ENCODE measurements at regions not wholly inside any gene's neighbourhood (a gene's known extent, or its start where the extent isn't known, plus 50 kb on each side); places are given as distances from the start of the nearest gene placed in this dataset.

- no peaks in the 10 kb centered on the region for H3K36me3 ChIP-seq (ENCODE audit: control insufficient read depth, insufficient read depth, low read length)
- H3K9me3 ChIP-seq (ENCODE audit: control insufficient read depth, insufficient read depth, low read length): no peaks in the 10 kb centered on the region
- H3K4me1 ChIP-seq (ENCODE audit: control insufficient read depth, insufficient read depth, low read length): no peaks in the 10 kb centered on the region
- no peaks in the 10 kb centered on the region for H3K27me3 ChIP-seq (ENCODE audit: control insufficient read depth, insufficient read depth, low read length)
- no peak overlapping the region for H3K9ac ChIP-seq (ENCODE audit: low read depth, low read length)
- no peak overlapping the region for H3K4me3 ChIP-seq (ENCODE audit: low read depth, low read length)
These were observed 238.1 kb upstream of the GLI3 start for GRCh38 chr7:42475082-42475481.

- Histone ChIP-seq H3K4me1 (ENCODE audit: control insufficient read depth, insufficient read depth, low read length) (no peaks in the 10 kb centered on the region), H3K9me3 (ENCODE audit: control insufficient read depth, insufficient read depth, low read length) (no peaks in the 10 kb centered on the region), H3K9ac (ENCODE audit: low read depth, low read length) (no peak overlapping the region), H3K27me3 (ENCODE audit: control insufficient read depth, insufficient read depth, low read length) (no peaks in the 10 kb centered on the region), H3K36me3 (ENCODE audit: control insufficient read depth, insufficient read depth, low read length) (no peaks in the 10 kb centered on the region), H3K4me3 (ENCODE audit: low read depth, low read length) (no peak overlapping the region)
These were observed 236.1 kb upstream of the GLI3 start for GRCh38 chr7:42473099-42473498.

GRCh38 chr7:42471573-42472174 is 234.7 kb upstream of the GLI3 start:
- Histone ChIP-seq H3K9ac (ENCODE audit: low read depth, low read length) (no peak overlapping the region), H3K9me3 (ENCODE audit: control insufficient read depth, insufficient read depth, low read length) (no peaks in the 10 kb centered on the region), H3K4me3 (ENCODE audit: low read depth, low read length) (no peak overlapping the region), H3K27me3 (ENCODE audit: control insufficient read depth, insufficient read depth, low read length) (no peaks in the 10 kb centered on the region), H3K4me1 (ENCODE audit: control insufficient read depth, insufficient read depth, low read length) (no peaks in the 10 kb centered on the region), H3K36me3 (ENCODE audit: control insufficient read depth, insufficient read depth, low read length) (no peaks in the 10 kb centered on the region)

GRCh38 chr7:42469341-42469740 is 232.3 kb upstream of the GLI3 start:
- Histone ChIP-seq H3K9me3 (ENCODE audit: control insufficient read depth, insufficient read depth, low read length) (no peaks in the 10 kb centered on the region), H3K9ac (ENCODE audit: low read depth, low read length) (no peak overlapping the region), H3K36me3 (ENCODE audit: control insufficient read depth, insufficient read depth, low read length) (no peaks in the 10 kb centered on the region), H3K4me1 (ENCODE audit: control insufficient read depth, insufficient read depth, low read length) (no peaks in the 10 kb centered on the region), H3K4me3 (ENCODE audit: low read depth, low read length) (no peak overlapping the region), H3K27me3 (ENCODE audit: control insufficient read depth, insufficient read depth, low read length) (no peaks in the 10 kb centered on the region)

- no peak overlapping the region for H3K9ac ChIP-seq (ENCODE audit: low read depth, low read length)
- no peaks in the 10 kb centered on the region for H3K36me3 ChIP-seq (ENCODE audit: control insufficient read depth, insufficient read depth, low read length)
- no peaks in the 10 kb centered on the region for H3K4me1 ChIP-seq (ENCODE audit: control insufficient read depth, insufficient read depth, low read length)
- no peaks in the 10 kb centered on the region for H3K9me3 ChIP-seq (ENCODE audit: control insufficient read depth, insufficient read depth, low read length)
- no peak overlapping the region for H3K4me3 ChIP-seq (ENCODE audit: low read depth, low read length)
- no peaks in the 10 kb centered on the region for H3K27me3 ChIP-seq (ENCODE audit: control insufficient read depth, insufficient read depth, low read length)
These were observed 231.5 kb upstream of the GLI3 start for GRCh38 chr7:42468471-42468870.

GRCh38 chr7:42461537-42461936 is 224.5 kb upstream of the GLI3 start:
- Histone ChIP-seq H3K9ac (ENCODE audit: low read depth, low read length) (no peak overlapping the region), H3K27me3 (ENCODE audit: control insufficient read depth, insufficient read depth, low read length) (no peaks in the 10 kb centered on the region)

GRCh38 chr7:42460933-42461332 is 223.9 kb upstream of the GLI3 start:
- Histone ChIP-seq H3K27me3 (ENCODE audit: control insufficient read depth, insufficient read depth, low read length) (no peaks in the 10 kb centered on the region), H3K9me3 (ENCODE audit: control insufficient read depth, insufficient read depth, low read length) (no peaks in the 10 kb centered on the region), H3K4me1 (ENCODE audit: control insufficient read depth, insufficient read depth, low read length) (no peaks in the 10 kb centered on the region), H3K4me3 (ENCODE audit: low read depth, low read length) (no peak overlapping the region), H3K9ac (ENCODE audit: low read depth, low read length) (no peak overlapping the region), H3K36me3 (ENCODE audit: control insufficient read depth, insufficient read depth, low read length) (no peaks in the 10 kb centered on the region)

More at GRCh38 chr7:42461537-42461936, 224.5 kb upstream of the GLI3 start:
- no peaks in the 10 kb centered on the region for H3K4me1 ChIP-seq (ENCODE audit: control insufficient read depth, insufficient read depth, low read length)
- H3K36me3 ChIP-seq (ENCODE audit: control insufficient read depth, insufficient read depth, low read length): no peaks in the 10 kb centered on the region
- no peak overlapping the region for H3K4me3 ChIP-seq (ENCODE audit: low read depth, low read length)
- H3K9me3 ChIP-seq (ENCODE audit: control insufficient read depth, insufficient read depth, low read length): no peaks in the 10 kb centered on the region

- no peaks in the 10 kb centered on the region for H3K4me1 ChIP-seq (ENCODE audit: control insufficient read depth, insufficient read depth, low read length)
These were observed 223.1 kb upstream of the GLI3 start for GRCh38 chr7:42460148-42460547.

GRCh38 chr7:42457663-42458062 is 220.7 kb upstream of the GLI3 start:
- H3K9me3 ChIP-seq (ENCODE audit: control insufficient read depth, insufficient read depth, low read length): no peaks in the 10 kb centered on the region
- no peaks in the 10 kb centered on the region for H3K36me3 ChIP-seq (ENCODE audit: control insufficient read depth, insufficient read depth, low read length)
- H3K4me3 ChIP-seq (ENCODE audit: low read depth, low read length): no peak overlapping the region
- no peaks in the 10 kb centered on the region for H3K4me1 ChIP-seq (ENCODE audit: control insufficient read depth, insufficient read depth, low read length)
- no peak overlapping the region for H3K9ac ChIP-seq (ENCODE audit: low read depth, low read length)
- no peaks in the 10 kb centered on the region for H3K27me3 ChIP-seq (ENCODE audit: control insufficient read depth, insufficient read depth, low read length)

More at GRCh38 chr7:42460148-42460547, 223.1 kb upstream of the GLI3 start:
- Histone ChIP-seq H3K27me3 (ENCODE audit: control insufficient read depth, insufficient read depth, low read length) (no peaks in the 10 kb centered on the region), H3K4me3 (ENCODE audit: low read depth, low read length) (no peak overlapping the region), H3K9me3 (ENCODE audit: control insufficient read depth, insufficient read depth, low read length) (no peaks in the 10 kb centered on the region), H3K36me3 (ENCODE audit: control insufficient read depth, insufficient read depth, low read length) (no peaks in the 10 kb centered on the region), H3K9ac (ENCODE audit: low read depth, low read length) (no peak overlapping the region)

GRCh38 chr7:42456756-42457276 is 219.8 kb upstream of the GLI3 start:
- H3K9ac ChIP-seq (ENCODE audit: low read depth, low read length): no peak overlapping the region
- H3K9me3 ChIP-seq (ENCODE audit: control insufficient read depth, insufficient read depth, low read length): no peaks in the 10 kb centered on the region
- no peaks in the 10 kb centered on the region for H3K36me3 ChIP-seq (ENCODE audit: control insufficient read depth, insufficient read depth, low read length)
- H3K4me1 ChIP-seq (ENCODE audit: control insufficient read depth, insufficient read depth, low read length): no peaks in the 10 kb centered on the region
- no peak overlapping the region for H3K4me3 ChIP-seq (ENCODE audit: low read depth, low read length)
- H3K27me3 ChIP-seq (ENCODE audit: control insufficient read depth, insufficient read depth, low read length): no peaks in the 10 kb centered on the region

- no peaks in the 10 kb centered on the region for H3K9me3 ChIP-seq (ENCODE audit: control insufficient read depth, insufficient read depth, low read length)
- no peaks in the 10 kb centered on the region for H3K27me3 ChIP-seq (ENCODE audit: control insufficient read depth, insufficient read depth, low read length)
- no peaks in the 10 kb centered on the region for H3K36me3 ChIP-seq (ENCODE audit: control insufficient read depth, insufficient read depth, low read length)
- H3K9ac ChIP-seq (ENCODE audit: low read depth, low read length): no peak overlapping the region
- H3K4me1 ChIP-seq (ENCODE audit: control insufficient read depth, insufficient read depth, low read length): no peaks in the 10 kb centered on the region
- no peak overlapping the region for H3K4me3 ChIP-seq (ENCODE audit: low read depth, low read length)
These were observed 219.3 kb upstream of the GLI3 start for GRCh38 chr7:42456267-42456666.

GRCh38 chr7:42453931-42454361 is 216.9 kb upstream of the GLI3 start:
- Histone ChIP-seq H3K9me3 (ENCODE audit: control insufficient read depth, insufficient read depth, low read length) (no peaks in the 10 kb centered on the region), H3K36me3 (ENCODE audit: control insufficient read depth, insufficient read depth, low read length) (no peaks in the 10 kb centered on the region), H3K4me1 (ENCODE audit: control insufficient read depth, insufficient read depth, low read length) (no peaks in the 10 kb centered on the region), H3K9ac (ENCODE audit: low read depth, low read length) (no peak overlapping the region), H3K4me3 (ENCODE audit: low read depth, low read length) (no peak overlapping the region), H3K27me3 (ENCODE audit: control insufficient read depth, insufficient read depth, low read length) (no peaks in the 10 kb centered on the region)
